Panc1 (cell line): ENCODE measurements at regions not wholly inside any gene's neighbourhood (a gene's known extent, or its start where the extent isn't known, plus 50 kb on each side); places are given as distances from the start of the nearest gene placed in this dataset.

ENCODE experiments used
- ATAC-seq: fragments of 200-7000 bp; cut with Tn5 transposase; 2 replicates; pipeline ENCODE4 v1.9.1; 2020; ENCODE audit warnings: mild to moderate bottlenecking, moderate library complexity
- BruUV-seq: library from RNA; stranded (reverse); fragments of 400-500 nt; replicated peaks from 2 replicates; lab custom pipeline; 2021; lab: Mats Ljungman, UMichigan
- CTCF ChIA-PET: fragments of 300-600 bp; sonication (Branson Sonifier 250); formaldehyde crosslinking; loops from one replicate; lab custom pipeline; 2022; ENCODE audit warnings: antibody characterized with exemption; lab: Charles Lee
- POLR2A ChIA-PET: fragments of 300-600 bp; sonication (Branson Sonifier 250); formaldehyde crosslinking; loops from one replicate; lab custom pipeline; 2022; ENCODE audit warnings: antibody characterized with exemption; lab: Charles Lee
- DNase-seq: peaks from one replicate; pipeline ENCODE4 v3.0.0-alpha.2; 2010; ENCODE audit warnings: low read depth, low spot score
- H3K27ac ChIP-seq: 2 replicates; pipeline ENCODE4 v1.5.1; 2011; ENCODE audit warnings: mild to moderate bottlenecking, low read length, inconsistent platforms
- H3K27me3 ChIP-seq: fragments of 200-500 bp; sonication (Bioruptor generic); 2 replicates; pipeline ENCODE4 v1.6.0; 2014; ENCODE audit warnings: low read length, inconsistent platforms; ENCODE audit not compliant: control insufficient read depth, insufficient read depth
- H3K36me3 ChIP-seq: fragments of 200-500 bp; sonication (Bioruptor generic); 2 replicates; pipeline ENCODE4 v1.5.1; 2014; ENCODE audit warnings: inconsistent platforms, mild to moderate bottlenecking, low read length, moderate library complexity; ENCODE audit not compliant: control insufficient read depth, insufficient read depth
- H3K4me1 ChIP-seq: 2 replicates; pipeline ENCODE4 v1.5.1; 2011; ENCODE audit warnings: inconsistent platforms, mild to moderate bottlenecking, low read length, moderate library complexity; ENCODE audit not compliant: control insufficient read depth, insufficient read depth
- H3K4me3 ChIP-seq, 2 experiments: 2 replicates each; pipeline ENCODE4 v1.5.1; 2011 to 2012; ENCODE audit warnings: low read depth in 2 of 2, low read length in 2 of 2, mild to moderate bottlenecking in 2 of 2, inconsistent platforms in 1 of 2, moderate library complexity in 1 of 2
- H3K9me3 ChIP-seq: fragments of 200-500 bp; sonication (Bioruptor generic); 2 replicates; pipeline ENCODE4 v1.5.1; 2014; ENCODE audit warnings: low read depth, mild to moderate bottlenecking, inconsistent platforms, low read length, moderate library complexity; ENCODE audit not compliant: control insufficient read depth, insufficient read depth
- CTCF ChIP-seq: fragments of 450-650 bp; IDR thresholded peaks from 2 replicates; pipeline ENCODE4 v1.5.1; 2017; ENCODE audit warnings: mild to moderate bottlenecking
- POLR2AphosphoS5 ChIP-seq: IDR thresholded peaks from 2 replicates; pipeline ENCODE4 v1.6.1; 2012; ENCODE audit warnings: mild to moderate bottlenecking, low read depth, low read length, moderate library complexity
- REST ChIP-seq, 2 experiments: IDR thresholded peaks; 2 replicates each; pipeline ENCODE4 v1.6.1; 2011 to 2012; ENCODE audit warnings: low read depth in 2 of 2, control low read depth in 1 of 2, low read length in 1 of 2, mild to moderate bottlenecking in 1 of 2, moderate library complexity in 1 of 2; ENCODE audit not compliant: insufficient read depth in 1 of 2
- SIN3A ChIP-seq: IDR thresholded peaks from 2 replicates; pipeline ENCODE4 v1.6.1; 2012; ENCODE audit warnings: low read depth, mild to moderate bottlenecking, low read length, moderate library complexity, borderline replicate concordance; ENCODE audit not compliant: insufficient read depth
- TCF7L2 ChIP-seq: IDR thresholded peaks from 2 replicates; pipeline ENCODE4 v1.6.1; 2011; ENCODE audit warnings: mild to moderate bottlenecking, low read depth, low read length, inconsistent platforms
- in situ Hi-C: cut with HindIII; loops from 2 replicates; pipeline ENCODE4 v1.10.0; 2016; ENCODE audit warnings: low sequenced_read_pairs, low pct_unique_long_range_greater_than_20kb
- intact Hi-C: fragments of 100-400 bp; cut with micrococcal nuclease; formaldehyde crosslinking; loops from one replicate; pipeline ENCODE4 v1.10.0; 2022; ENCODE audit not compliant: unreplicated experiment

GRCh38 chr2:234761910-234762309 lies 189.9 kb upstream of the SH3BP4 start:
- Histone ChIP-seq H3K36me3 (no peaks in the 10 kb centered on the region), H3K4me3 (no peak overlapping the region), H3K27ac (no peak overlapping the region), H3K4me1 (no peaks in the 10 kb centered on the region), H3K9me3 (peaks cover 3% of the 10 kb centered on the region; the same call in 1 of the 2 replicates), H3K27me3 (no peaks in the 10 kb centered on the region)
- intact Hi-C loops: no loop called here
- in situ Hi-C loops: no loop called here
- TF ChIP-seq CTCF (no peak), REST (IDR thresholded peaks at IDR 0.05; ENCODE audit: insufficient read depth in 1 of 2, low read depth in 2 of 2, low read length in 1 of 2) (no peak), SIN3A (no peak), TCF7L2 (no peak), POLR2AphosphoS5 (no peak)
- BruUV-seq: no TSS peak
- ChIA-PET CTCF (no interaction called here), POLR2A (interaction anchor here (0.6 kb wide), 1 partner anchor 408 kb away, joined by 3 read pairs; no protein-coding TSS in a partner anchor)
- DNase-seq (no peak), ATAC-seq (no peak)

- ChIA-PET CTCF (no interaction called here), POLR2A (no interaction called here)
- no TSS peak for BruUV-seq
- intact Hi-C loops (no loop called here), in situ Hi-C loops (no loop called here)
- ATAC-seq: no peak
- H3K27ac ChIP-seq: peak overlapping the region; percentile 18; the same call in 1 of the 2 replicates
- H3K4me1 ChIP-seq: no peaks in the 10 kb centered on the region
- H3K27me3 ChIP-seq: no peaks in the 10 kb centered on the region
- no peak for DNase-seq
- no peaks in the 10 kb centered on the region for H3K36me3 ChIP-seq
- TF ChIP-seq TCF7L2 (no peak), REST (IDR thresholded peaks at IDR 0.05; ENCODE audit: insufficient read depth in 1 of 2, low read depth in 2 of 2, low read length in 1 of 2) (no peak), SIN3A (no peak), POLR2AphosphoS5 (no peak), CTCF (no peak)
- no peaks in the 10 kb centered on the region for H3K9me3 ChIP-seq
- no peak overlapping the region for H3K4me3 ChIP-seq
Observed at GRCh38 chr2:234754126-234754525, 197.7 kb upstream of the SH3BP4 start.
